Progenitor cell of endocrine pancreas (in vitro differentiated cells): ENCODE measurements at regions not wholly inside any gene's neighbourhood (a gene's known extent, or its start where the extent isn't known, plus 50 kb on each side); places are given as distances from the start of the nearest gene placed in this dataset.

Experiments used
- DNase-seq: peaks from one replicate; pipeline ENCODE4 v3.0.0; 2021; ENCODE audit warnings: low spot score; ENCODE audit not compliant: unreplicated experiment
- H3K27ac Mint-ChIP-seq: 2 replicates; pipeline ENCODE4 v1.8.0; 2021; ENCODE audit warnings: mild to moderate bottlenecking, moderate library complexity, mixed read lengths
- H3K27me3 Mint-ChIP-seq: 2 replicates; pipeline ENCODE4 v1.8.0; 2021; ENCODE audit warnings: mixed read lengths
- H3K36me3 Mint-ChIP-seq: 2 replicates; pipeline ENCODE4 v1.8.0; 2022; ENCODE audit warnings: mixed read lengths; ENCODE audit not compliant: insufficient read depth
- H3K4me1 Mint-ChIP-seq: 2 replicates; pipeline ENCODE4 v1.8.0; 2021; ENCODE audit warnings: low read depth, mixed read lengths
- H3K4me3 Mint-ChIP-seq: 2 replicates; pipeline ENCODE4 v1.8.0; 2021; ENCODE audit warnings: low read depth, mild to moderate bottlenecking, moderate library complexity, mixed read lengths
- H3K9me3 Mint-ChIP-seq: 2 replicates; pipeline ENCODE4 v1.8.0; 2021; ENCODE audit warnings: low read depth, mixed read lengths
- CTCF ChIP-seq: fragments of 200-600 bp; sonication (generic); IDR thresholded peaks from one replicate; pipeline ENCODE4 v1.5.0; 2021; ENCODE audit warnings: antibody characterized with exemption, mild to moderate bottlenecking; ENCODE audit not compliant: unreplicated experiment

- H3K9me3 Mint-ChIP-seq, result no peaks in the 10 kb centered on the region
- TF ChIP-seq CTCF, result no peak
- H3K27ac Mint-ChIP-seq, result no peak overlapping the region
- H3K4me3 Mint-ChIP-seq, result no peak overlapping the region
- no peaks in the 10 kb centered on the region for H3K4me1 Mint-ChIP-seq
- no peaks in the 10 kb centered on the region for H3K36me3 Mint-ChIP-seq
- DNase-seq, result no peak
- no peaks in the 10 kb centered on the region for H3K27me3 Mint-ChIP-seq
Observed at GRCh38 chr7:20508109-20508508, 107.4 kb upstream of the ABCB5 start.

GRCh38 chr7:20509892-20510572 lies 105.4 kb upstream of the ABCB5 start:
- TF ChIP-seq CTCF, result no peak
- DNase-seq, result no peak
- no peak overlapping the region for H3K27ac Mint-ChIP-seq
- no peak overlapping the region for H3K4me3 Mint-ChIP-seq
- H3K4me1 Mint-ChIP-seq, result peaks cover 4% of the 10 kb centered on the region
- no peaks in the 10 kb centered on the region for H3K9me3 Mint-ChIP-seq
- H3K27me3 Mint-ChIP-seq, result no peaks in the 10 kb centered on the region
- no peaks in the 10 kb centered on the region for H3K36me3 Mint-ChIP-seq

- DNase-seq, result no peak
- TF ChIP-seq CTCF, result no peak
- Mint-ChIP-seq H3K4me1 (peaks cover 4% of the 10 kb centered on the region), H3K27ac (no peak overlapping the region), H3K36me3 (no peaks in the 10 kb centered on the region), H3K4me3 (no peak overlapping the region), H3K9me3 (no peaks in the 10 kb centered on the region), H3K27me3 (no peaks in the 10 kb centered on the region)
Observed at GRCh38 chr7:20510573-20510900, 104.9 kb upstream of the ABCB5 start.

- Mint-ChIP-seq H3K27ac (no peak overlapping the region), H3K36me3 (no peaks in the 10 kb centered on the region), H3K4me3 (no peak overlapping the region), H3K27me3 (no peaks in the 10 kb centered on the region), H3K4me1 (peaks cover 5% of the 10 kb centered on the region), H3K9me3 (no peaks in the 10 kb centered on the region)
- no peak for TF ChIP-seq CTCF
- no peak for DNase-seq
Observed at GRCh38 chr7:20513341-20513740, 102.1 kb upstream of the ABCB5 start.

- Mint-ChIP-seq H3K27ac (no peak overlapping the region), H3K27me3 (no peaks in the 10 kb centered on the region), H3K36me3 (no peaks in the 10 kb centered on the region), H3K4me3 (no peak overlapping the region), H3K9me3 (no peaks in the 10 kb centered on the region), H3K4me1 (peaks cover 5% of the 10 kb centered on the region)
- DNase-seq, result no peak
- no peak for TF ChIP-seq CTCF
Observed at GRCh38 chr7:20513897-20514296, 101.6 kb upstream of the ABCB5 start.
